ENCODE measurements at regions not wholly inside any gene's neighbourhood (a gene's known extent, or its start where the extent isn't known, plus 50 kb on each side); places are given as distances from the start of the nearest gene placed in this dataset.
"Not testable (repeated sequence)": the region's sequence is repeated elsewhere in the genome, so short reads cannot be mapped to it uniquely, and the experiment has no call there.

DNA sequence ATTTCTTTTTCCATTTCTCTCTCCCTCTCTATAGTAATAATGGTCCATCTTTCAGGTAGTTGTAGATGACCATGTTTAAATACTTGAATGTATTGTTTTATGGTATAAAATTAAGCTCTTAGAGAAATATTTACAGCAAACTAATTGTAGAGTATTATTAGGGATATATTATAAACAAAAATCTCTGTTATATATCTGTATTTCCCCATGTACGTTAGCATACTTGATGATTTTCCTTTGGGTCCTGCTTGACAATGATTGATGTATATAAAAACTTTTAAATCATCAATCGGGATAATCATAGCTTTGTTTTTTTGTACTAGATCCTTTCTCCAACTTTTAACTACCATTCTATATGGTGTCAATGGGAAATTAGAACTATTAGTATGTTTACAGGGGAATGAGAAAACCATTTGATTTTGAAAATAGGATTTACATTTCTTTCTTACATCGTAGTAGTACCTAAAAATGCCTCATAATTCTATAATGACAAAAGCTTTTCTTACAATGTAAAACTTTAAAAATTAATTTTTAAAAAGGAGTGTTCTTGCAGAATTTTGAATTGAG, 117.5 kb upstream of the CDK13 start:
- Histone ChIP-seq H3K4me3 (replicated peaks in 1 of 2; ENCODE audit: low read depth in 1 of 2, low read length in 2 of 2) (peak overlapping the region; percentile 20 to 29; a peak in 3 of 4 replicates), H3K9me3 (ENCODE audit: control insufficient read depth in 1 of 2, insufficient read depth in 1 of 2, low read depth in 1 of 2, low read length in 2 of 2) (no peaks in the 10 kb centered on the region), H2AFZ (ENCODE audit: low read depth, low read length, poor library complexity, severe bottlenecking) (peak overlapping the region; percentile 37), H3K4me1 (ENCODE audit: control insufficient read depth in 1 of 2, insufficient read depth in 2 of 2, low read length in 2 of 2) (peaks cover 0 to 3% of the 10 kb centered on the region in 2 experiments; a peak in 1 of 4 replicates), H3K79me2 (ENCODE audit: insufficient read depth, low read length) (no peaks in the 10 kb centered on the region), H3K9me2 (ENCODE audit: insufficient read depth) (no peaks in the 10 kb centered on the region), H4K20me1 (ENCODE audit: insufficient read depth) (no peaks in the 10 kb centered on the region), H3K9ac (ENCODE audit: low read length) (no peak overlapping the region), H3K4me2 (ENCODE audit: low read length) (peak overlapping the region; percentile 48; the same call in 1 of the 2 replicates), H3K36me3 (ENCODE audit: control insufficient read depth in 1 of 2, insufficient read depth in 2 of 2, low read length in 2 of 2) (no peaks in the 10 kb centered on the region), H3K27me3 (ENCODE audit: insufficient read depth, low read length) (no peaks in the 10 kb centered on the region), H3K27ac (ENCODE audit: low read depth, low read length) (no peak overlapping the region)
- ChIA-PET POLR2A (no interaction called here), RAD21 (ENCODE audit: low non-redundant PET in 1 of 2, low total read pairs in 2 of 2, uncharacterized antibody in 2 of 2, unreplicated experiment in 2 of 2) (no interaction called here), CTCF (interaction anchor here (1.2 kb wide), 1 partner anchor 252 kb away, joined by 4 read pairs; no protein-coding TSS in a partner anchor)
- intact Hi-C loops (cut with micrococcal nuclease), result no loop called here
- no peak for ATAC-seq
- no peak for TF ChIP-seq ZNF274 (IDR thresholded peaks at IDR 0.05; ENCODE audit: low read depth, low read length)
- TF ChIP-seq CBX3 (IDR thresholded peaks at IDR 0.05; ENCODE audit: low read depth), result no peak
- TF ChIP-seq, protein P1, sequence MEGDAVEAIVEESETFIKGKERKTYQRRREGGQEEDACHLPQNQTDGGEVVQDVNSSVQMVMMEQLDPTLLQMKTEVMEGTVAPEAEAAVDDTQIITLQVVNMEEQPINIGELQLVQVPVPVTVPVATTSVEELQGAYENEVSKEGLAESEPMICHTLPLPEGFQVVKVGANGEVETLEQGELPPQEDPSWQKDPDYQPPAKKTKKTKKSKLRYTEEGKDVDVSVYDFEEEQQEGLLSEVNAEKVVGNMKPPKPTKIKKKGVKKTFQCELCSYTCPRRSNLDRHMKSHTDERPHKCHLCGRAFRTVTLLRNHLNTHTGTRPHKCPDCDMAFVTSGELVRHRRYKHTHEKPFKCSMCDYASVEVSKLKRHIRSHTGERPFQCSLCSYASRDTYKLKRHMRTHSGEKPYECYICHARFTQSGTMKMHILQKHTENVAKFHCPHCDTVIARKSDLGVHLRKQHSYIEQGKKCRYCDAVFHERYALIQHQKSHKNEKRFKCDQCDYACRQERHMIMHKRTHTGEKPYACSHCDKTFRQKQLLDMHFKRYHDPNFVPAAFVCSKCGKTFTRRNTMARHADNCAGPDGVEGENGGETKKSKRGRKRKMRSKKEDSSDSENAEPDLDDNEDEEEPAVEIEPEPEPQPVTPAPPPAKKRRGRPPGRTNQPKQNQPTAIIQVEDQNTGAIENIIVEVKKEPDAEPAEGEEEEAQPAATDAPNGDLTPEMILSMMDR (IDR thresholded peaks at IDR 0.05 in 2 of 3, conservative IDR thresholded peaks at IDR 0.05 in 1 of 3; ENCODE audit: borderline replicate concordance in 1 of 3, insufficient read depth in 1 of 3, low read depth in 2 of 3, low read length in 2 of 3), result no peak
- no peak for TF ChIP-seq SIN3A (IDR thresholded peaks at IDR 0.05; ENCODE audit: low read depth)
- TF ChIP-seq FOSL1 (IDR thresholded peaks at IDR 0.05; ENCODE audit: low read depth), result no peak
- TF ChIP-seq, protein P2, sequence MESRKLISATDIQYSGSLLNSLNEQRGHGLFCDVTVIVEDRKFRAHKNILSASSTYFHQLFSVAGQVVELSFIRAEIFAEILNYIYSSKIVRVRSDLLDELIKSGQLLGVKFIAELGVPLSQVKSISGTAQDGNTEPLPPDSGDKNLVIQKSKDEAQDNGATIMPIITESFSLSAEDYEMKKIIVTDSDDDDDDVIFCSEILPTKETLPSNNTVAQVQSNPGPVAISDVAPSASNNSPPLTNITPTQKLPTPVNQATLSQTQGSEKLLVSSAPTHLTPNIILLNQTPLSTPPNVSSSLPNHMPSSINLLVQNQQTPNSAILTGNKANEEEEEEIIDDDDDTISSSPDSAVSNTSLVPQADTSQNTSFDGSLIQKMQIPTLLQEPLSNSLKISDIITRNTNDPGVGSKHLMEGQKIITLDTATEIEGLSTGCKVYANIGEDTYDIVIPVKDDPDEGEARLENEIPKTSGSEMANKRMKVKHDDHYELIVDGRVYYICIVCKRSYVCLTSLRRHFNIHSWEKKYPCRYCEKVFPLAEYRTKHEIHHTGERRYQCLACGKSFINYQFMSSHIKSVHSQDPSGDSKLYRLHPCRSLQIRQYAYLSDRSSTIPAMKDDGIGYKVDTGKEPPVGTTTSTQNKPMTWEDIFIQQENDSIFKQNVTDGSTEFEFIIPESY (IDR thresholded peaks at IDR 0.05; ENCODE audit: extremely low read depth, insufficient replicate concordance, low read length), result no peak
- TF ChIP-seq ZFX (IDR thresholded peaks at IDR 0.05), result no peak
- no peak for TF ChIP-seq EZH2 (IDR thresholded peaks at IDR 0.05)
- TF ChIP-seq, protein P3, sequence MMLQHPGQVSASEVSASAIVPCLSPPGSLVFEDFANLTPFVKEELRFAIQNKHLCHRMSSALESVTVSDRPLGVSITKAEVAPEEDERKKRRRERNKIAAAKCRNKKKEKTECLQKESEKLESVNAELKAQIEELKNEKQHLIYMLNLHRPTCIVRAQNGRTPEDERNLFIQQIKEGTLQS (IDR thresholded peaks at IDR 0.05), result no peak
- TF ChIP-seq ELF1 (IDR thresholded peaks at IDR 0.05; ENCODE audit: borderline replicate concordance, low read depth), result no peak
- no peak for TF ChIP-seq SP1 (IDR thresholded peaks at IDR 0.05; ENCODE audit: low read depth)
- DNase-seq (ENCODE audit: low read depth, low spot score), result no peak
- no TSS peak for BruUV-seq (replicated peaks)

DNA sequence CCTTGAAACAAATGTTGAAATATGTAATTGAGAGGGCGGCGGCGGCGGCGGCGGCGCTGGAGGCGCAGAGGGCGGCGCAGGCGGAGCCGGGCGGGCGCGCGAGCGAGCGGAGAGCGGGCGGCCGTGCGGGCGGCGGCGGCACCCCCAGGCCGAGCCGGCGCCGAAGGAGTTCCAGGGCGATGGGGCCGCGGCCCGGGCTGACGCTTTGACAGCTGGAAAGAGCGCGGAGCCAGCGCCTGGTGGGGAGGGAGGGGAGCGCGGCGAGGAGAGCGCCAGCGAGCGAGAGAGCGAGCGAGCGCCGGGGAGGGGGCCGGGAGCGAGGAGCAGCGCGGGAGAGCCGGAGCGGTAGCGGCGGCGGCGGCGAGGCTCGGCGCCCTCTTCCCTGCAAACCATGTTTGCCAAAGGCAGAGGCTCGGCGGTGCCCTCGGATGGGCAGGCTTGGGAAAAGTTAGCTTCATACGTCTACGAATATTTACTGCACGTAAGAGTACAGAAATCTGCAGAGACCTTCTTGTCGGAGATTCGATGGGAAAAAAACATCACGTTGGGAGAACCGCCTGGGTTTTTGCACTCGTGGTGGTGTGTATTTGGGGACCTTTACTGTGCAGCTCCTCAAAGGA, 116.8 kb upstream of the CDK13 start:
- POLR2A ChIA-PET; H3K36me3 ChIP-seq (ENCODE audit: control insufficient read depth in 1 of 2, insufficient read depth in 2 of 2, low read length in 2 of 2); H2AFZ ChIP-seq (ENCODE audit: low read depth, low read length, poor library complexity, severe bottlenecking); BruUV-seq (replicated peaks); H4K20me1 ChIP-seq (ENCODE audit: insufficient read depth); intact Hi-C loops (cut with micrococcal nuclease); H3K9ac ChIP-seq (ENCODE audit: low read length); H3K79me2 ChIP-seq (ENCODE audit: insufficient read depth, low read length); H3K9me2 ChIP-seq (ENCODE audit: insufficient read depth); RAD21 ChIA-PET (ENCODE audit: low non-redundant PET in 1 of 2, low total read pairs in 2 of 2, uncharacterized antibody in 2 of 2, unreplicated experiment in 2 of 2); DNase-seq (ENCODE audit: low read depth, low spot score); H3K4me1 ChIP-seq (ENCODE audit: control insufficient read depth in 1 of 2, insufficient read depth in 2 of 2, low read length in 2 of 2); H3K27ac ChIP-seq (ENCODE audit: low read depth, low read length); H3K27me3 ChIP-seq (ENCODE audit: insufficient read depth, low read length); H3K9me3 ChIP-seq (ENCODE audit: control insufficient read depth in 1 of 2, insufficient read depth in 1 of 2, low read depth in 1 of 2, low read length in 2 of 2): not testable (repeated sequence)
- CTCF ChIA-PET, result interaction anchor here (1.2 kb wide), 1 partner anchor 252 kb away, joined by 4 read pairs; no protein-coding TSS in a partner anchor
- peak overlapping the region; percentile 52 for H3K4me2 ChIP-seq (ENCODE audit: low read length)
- peak; percentile 88 for ATAC-seq
- H3K4me3 ChIP-seq (replicated peaks in 1 of 2; ENCODE audit: low read depth in 1 of 2, low read length in 2 of 2), result peak overlapping the region; percentile 20 to 41
